GM21526 (cell line): ENCODE measurements at regions not wholly inside any gene's neighbourhood (a gene's known extent, or its start where the extent isn't known, plus 50 kb on each side); places are given as distances from the start of the nearest gene placed in this dataset.
"Not testable (repeated sequence)": the region's sequence is repeated elsewhere in the genome, so short reads cannot be mapped to it uniquely, and the experiment has no call there.

Experiments
- ATAC-seq: cut with Tn5 transposase; IDR thresholded peaks from one replicate; pipeline ENCODE4 v1.9.1; 2021; ENCODE audit warnings: moderate library complexity; ENCODE audit not compliant: unreplicated experiment, low FRiP score

DNA sequence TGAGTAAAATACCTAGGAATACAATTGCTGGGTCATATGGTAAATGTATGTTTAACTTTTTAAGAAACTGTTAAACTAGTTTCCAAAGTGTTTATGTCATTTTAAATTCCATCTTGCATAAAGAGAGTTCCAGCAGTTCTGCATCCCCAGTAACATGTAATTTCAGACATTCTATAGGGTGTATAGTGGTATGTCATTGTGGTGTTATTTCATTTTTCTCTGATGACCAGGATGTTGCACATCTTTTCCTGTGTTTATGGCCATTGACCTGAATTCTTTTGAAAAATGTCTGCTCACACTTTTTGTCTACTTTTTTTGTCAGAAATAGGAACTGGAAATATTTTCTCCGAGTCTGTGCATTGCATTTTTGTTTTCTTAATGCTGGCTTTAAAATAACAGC, 128.9 kb downstream of the TMEM200A start:
- ATAC-seq, result no peak

DNA sequence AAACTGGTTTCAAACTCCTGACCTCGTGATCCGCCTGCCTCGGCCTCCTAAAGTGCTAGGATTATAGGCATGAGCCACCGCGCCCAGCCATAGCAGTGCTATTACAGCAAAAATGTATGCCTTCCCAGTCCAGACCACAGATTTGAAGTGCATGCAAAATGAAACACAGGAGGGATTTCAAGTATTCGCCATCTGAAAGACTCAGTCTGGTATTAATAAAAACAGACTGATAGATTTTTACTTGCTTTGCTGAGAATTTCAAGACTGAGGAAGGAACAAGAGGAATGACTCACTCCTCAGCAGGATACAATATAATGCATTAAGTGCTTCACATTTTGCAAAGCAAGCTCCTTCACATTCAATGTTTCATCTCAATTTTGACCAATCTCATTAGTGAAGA, 134.9 kb downstream of the TMEM200A start:
- no peak for ATAC-seq

DNA sequence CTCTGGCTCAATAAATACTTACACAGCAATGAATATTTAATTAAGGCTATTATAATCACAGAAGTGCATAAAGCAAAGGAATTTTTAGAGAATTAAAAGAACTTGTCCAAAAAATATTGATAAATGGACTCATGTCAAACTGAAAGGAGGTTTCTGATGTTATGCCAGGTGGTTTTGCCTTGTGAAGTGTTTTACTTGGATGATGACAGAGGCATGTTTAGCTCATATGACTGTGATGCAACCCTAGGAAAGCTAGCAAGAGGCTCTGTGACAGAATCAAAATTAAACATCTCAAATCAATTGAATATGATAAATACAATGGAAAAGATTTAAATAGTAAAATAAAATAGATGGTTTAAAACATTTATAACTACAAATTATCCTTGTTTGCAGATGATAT, 137.3 kb downstream of the TMEM200A start:
- ATAC-seq, result no peak

DNA sequence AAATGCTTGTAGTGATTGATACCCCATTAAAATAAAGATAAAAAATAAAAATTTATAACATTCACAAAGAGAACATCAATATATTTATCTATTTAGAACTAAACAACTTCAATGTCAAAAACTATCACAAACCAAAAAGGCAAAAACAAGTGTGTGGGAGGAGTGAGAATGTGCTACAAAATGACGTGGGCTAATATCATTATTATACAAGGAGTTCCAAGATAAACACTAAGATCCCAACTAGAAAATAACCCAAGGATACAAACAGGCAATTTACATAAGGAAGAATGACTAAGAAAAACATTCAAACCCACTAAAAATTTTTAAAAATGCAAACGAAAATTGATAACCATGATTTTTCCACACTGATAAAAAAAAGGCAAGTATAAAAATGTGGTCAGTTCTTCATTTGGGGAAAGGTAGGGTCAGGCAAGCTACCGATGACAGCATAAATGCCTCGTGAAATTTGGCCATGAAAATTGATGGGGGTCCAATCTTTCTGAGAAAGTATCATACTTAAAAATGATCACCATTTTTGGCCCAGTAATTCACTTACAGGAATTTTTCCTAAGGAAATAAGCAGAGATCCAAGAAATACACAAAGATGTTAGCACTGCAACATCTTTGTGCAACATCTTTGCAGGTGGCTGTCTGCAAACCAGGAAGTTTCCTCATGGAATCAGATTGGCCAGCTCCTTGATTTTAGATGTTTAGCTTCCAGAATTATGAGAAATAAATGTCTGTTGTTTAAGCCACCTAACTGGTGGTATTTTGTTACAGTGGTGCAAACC, 140.2 kb downstream of the TMEM200A start:
- no peak for ATAC-seq

DNA sequence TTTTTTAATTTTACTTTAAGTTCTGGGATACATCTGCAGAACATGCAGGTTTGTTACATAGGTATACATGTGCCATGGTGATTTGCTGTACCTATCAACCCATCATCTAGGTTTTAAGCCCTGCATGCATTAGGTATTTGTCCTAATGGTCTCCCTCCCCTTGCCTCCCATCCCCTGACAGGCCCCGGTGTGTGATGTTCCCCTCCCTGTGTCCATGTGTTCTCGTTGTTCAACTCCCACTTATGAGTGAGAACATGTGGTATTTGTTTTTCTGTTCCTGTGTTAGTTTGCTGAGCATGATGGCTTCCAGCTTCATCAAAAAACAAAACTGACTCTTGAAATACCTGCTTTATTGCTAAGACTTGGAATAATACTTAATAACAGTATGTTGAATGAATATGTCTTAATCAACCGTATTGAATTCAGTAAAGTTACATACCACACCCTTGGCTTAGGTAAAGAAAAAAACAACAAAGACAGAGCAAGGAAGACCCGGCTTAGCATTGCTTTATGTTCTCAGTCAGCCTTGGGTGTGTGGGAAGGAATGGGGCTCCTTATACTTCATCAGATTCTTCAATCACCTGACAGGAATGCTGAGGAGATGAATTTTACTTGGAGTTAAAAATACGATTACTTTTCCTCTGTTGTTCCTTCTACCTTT, 141.3 kb downstream of the TMEM200A start:
- ATAC-seq, result not testable (repeated sequence)

DNA sequence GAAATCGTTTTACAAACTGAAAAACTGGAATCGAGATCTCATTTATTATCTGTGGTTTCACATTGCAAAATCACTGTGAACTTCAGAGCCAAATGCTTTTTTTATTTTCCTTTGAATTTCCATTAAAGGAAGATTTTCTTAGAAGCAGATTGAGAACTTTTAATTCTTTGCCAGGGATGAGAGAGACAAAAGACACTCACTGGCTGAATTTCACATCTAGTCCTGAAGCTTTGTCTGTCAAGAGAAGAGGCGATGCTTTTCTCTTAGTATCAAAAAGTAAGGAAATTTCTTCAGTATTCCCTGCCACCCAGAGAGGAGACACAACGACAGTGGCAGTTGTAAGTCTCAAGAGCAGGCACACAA, 141.8 kb downstream of the TMEM200A start:
- no peak for ATAC-seq

DNA sequence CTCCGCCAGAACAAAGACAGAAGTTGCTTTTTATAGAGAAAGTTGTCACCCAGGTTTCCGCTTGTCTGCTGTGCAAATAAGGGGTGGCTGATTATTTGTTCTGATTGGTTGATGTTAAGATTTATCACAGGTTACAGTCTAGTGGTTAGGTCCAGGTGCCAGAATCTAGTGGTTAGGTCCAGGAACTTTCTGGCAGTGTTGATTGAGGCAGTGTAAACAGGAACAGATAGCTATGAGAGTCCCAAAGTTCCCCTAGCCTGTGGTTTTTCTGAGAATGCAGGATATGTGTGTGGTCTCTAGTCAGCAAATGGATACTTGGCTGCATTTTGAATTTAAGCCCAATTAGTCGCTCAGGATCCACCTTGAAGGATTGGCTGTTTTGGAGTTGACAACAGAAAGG, 148.0 kb downstream of the TMEM200A start:
- ATAC-seq, result no peak

DNA sequence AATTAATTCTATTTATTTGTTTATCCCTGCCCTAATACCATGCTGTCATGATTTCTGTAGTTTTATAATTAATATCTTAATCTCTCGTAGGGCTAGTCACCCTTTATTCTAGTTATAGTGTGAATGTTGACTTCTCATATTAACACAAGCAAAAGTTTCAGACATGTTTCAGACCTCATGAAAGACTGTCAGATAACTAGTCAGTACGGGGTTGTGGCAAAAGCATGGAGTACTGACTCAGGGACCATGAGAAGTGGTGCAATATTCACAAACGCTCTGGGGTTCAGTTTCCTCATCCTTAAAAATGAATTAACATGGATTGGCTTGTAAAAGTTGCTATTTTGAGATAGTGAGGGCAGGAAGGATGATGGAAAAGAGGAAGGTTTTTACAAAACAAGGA, 148.9 kb downstream of the TMEM200A start:
- ATAC-seq, result no peak

DNA sequence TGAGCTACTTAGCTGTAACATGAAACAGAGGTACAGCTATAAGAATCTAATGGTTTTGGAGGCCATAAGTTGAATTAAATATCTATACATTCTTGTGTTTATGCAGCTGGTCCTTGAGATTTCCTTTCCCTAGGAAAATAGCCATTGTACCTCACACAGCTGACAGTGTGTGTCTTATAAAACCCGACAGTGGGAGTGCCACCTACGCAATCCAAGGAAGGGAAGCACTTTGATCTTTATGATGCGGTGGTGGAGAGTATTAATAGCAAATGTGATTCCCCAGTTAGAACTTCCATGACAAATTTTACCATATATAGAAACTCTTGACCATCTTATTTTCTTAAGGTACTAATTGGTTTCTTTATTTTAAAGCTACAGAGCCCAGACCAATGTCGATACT, 149.5 kb downstream of the TMEM200A start:
- no peak for ATAC-seq

DNA sequence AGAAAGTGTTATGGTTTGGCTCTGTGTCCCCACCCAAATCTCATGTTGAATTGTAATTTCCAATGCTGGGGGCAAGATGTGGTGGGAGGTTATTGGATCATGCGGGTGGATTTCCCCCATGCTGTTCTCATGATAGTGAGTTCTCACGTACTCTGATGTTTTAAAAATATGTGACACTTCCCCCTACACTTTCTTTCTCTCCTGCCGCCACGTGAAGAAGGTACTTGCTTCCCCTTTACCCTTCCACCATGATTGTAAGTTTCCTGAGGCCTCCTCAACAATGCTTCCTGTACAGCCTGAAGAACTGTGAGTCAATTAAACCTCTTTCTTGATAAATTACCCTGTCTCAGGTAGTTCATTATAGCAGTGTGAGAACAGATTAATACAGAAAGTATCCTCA, 150.8 kb downstream of the TMEM200A start:
- ATAC-seq, result no peak

DNA sequence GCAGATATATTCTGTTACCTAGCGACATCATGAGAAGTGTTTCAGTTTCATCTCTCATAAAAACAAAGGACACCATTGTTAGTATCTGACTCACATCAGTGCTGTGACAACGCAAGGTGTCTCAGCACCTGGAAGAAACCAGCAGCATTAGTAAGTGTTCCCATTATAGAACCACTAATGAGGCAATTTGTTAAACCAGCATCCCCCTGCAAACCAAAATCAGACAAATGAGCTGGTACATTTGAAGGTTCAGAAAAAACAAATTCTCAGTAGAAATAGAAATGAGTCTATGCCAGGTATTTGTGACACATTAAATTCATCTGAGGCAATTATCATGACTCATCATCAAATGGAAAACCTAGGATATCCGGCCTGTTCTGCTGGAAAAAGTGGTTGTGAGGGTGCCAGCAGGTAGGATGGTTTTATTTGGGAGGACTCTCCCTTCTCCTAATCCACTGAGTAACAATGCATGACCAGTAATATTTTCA, 151.7 kb downstream of the TMEM200A start:
- peak; percentile 94 for ATAC-seq

DNA sequence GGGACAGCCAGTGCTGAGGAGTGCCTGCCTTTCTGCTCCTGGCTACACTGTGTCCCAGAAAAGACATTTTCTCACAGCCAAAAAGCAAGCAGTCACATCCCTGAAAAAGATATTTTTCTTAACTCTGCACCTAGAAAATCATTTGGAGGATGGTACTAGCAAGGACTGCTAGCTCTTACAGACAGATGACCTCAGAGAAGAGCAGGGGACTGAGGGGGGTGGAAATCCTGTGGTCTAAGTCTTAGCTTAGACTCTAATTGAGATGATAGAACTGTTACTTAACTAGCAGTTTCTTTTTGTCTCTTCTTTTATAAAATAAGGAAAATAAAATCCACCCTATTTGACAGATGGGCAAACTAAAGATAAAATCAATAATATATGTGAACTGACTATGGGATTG, 152.8 kb downstream of the TMEM200A start:
- ATAC-seq, result no peak

DNA sequence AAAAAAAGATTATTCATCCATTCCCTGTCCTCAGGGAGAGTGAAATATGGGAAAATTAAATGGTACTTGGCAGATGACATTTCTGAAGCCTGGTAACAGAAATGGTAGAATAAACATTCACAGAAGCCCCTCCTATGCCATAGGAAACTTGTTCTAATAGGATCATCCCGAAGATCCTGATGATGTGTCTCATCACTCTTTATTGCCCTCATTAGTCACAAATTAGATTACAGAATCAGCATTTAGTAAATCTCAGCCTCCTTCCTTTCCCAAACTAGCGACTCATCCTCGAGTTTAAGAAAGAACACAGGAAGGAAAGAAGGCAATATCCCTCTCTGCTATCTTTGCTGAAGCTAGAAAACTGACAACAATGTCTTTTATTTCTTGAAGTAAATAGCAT, 154.4 kb downstream of the TMEM200A start:
- no peak for ATAC-seq

DNA sequence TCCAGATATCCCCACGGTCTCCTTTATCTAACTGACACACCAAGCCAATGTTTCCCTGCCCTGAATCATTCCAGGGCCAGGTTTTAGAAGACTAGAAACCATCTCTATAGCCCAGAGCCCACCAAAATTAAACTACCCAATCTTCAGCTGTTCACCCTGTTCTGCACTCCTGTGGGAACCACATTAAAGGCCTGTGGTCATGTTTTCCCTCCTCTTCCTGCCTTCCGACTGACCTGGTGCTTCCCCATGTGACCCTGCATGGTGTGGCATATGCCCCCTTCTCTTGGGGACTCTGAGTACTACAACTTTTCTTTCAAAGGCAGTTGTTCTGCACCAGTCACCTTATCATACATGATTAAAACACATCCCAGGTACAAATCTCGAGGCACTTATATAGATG, 155.0 kb downstream of the TMEM200A start:
- ATAC-seq, result no peak

DNA sequence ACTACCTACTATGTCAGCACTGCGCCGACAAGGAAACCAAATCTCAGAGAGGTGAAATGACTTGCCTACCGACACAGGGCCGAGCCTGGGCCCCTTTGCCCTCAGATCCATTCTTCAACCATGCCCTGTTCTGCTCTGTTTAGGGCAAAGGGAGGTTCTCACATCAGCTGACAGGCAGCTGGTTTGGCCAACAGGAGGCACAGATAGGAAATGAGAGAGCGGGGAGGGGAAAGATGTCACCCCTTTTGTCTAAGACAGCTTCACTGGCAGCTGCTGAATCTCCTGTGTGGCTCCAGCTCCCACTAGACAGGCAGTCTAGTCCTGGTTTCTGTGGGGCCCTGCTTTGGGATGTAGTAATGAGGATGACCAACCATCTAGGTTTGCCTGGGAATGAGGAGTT, 158.7 kb downstream of the TMEM200A start:
- ATAC-seq, result no peak

DNA sequence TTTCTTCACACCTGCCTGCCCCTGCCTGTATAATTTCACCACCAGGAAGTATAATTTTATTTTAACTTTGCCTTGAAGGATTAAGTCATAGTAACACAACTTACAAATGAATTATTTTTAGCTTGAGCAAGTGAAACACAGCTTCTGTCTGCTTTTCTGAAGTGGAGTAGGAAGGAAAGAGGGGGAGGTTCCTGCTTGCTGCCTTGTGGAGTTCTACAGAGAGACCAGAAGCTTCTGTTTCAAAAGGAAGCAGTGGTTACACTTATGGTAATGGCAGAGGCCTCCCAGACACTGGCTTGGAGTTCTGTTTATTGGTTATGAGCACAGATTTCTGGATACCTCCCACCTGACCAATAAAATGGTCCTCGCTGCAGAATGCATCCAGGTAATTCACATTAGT, 159.6 kb downstream of the TMEM200A start:
- ATAC-seq, result no peak

DNA sequence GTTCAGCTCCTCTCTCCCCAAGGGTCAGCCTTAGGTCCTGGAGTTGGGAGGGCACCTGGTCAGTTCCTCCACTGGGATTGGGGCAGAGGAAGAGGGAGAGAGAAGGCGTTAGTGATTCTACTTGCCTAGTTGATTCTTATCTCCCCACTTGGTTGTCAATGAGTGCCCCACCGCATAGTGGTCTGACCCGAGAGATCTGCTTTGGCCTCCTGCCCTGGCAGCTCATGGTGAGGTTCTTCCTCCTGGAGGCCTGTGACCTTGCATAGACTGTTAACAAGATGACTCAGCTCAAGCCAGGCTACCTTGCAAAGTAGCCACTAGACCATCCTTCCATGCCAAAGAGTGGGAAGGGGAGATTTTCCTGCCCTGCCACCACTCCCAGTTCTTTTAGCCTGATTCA, 160.6 kb downstream of the TMEM200A start:
- no peak for ATAC-seq

DNA sequence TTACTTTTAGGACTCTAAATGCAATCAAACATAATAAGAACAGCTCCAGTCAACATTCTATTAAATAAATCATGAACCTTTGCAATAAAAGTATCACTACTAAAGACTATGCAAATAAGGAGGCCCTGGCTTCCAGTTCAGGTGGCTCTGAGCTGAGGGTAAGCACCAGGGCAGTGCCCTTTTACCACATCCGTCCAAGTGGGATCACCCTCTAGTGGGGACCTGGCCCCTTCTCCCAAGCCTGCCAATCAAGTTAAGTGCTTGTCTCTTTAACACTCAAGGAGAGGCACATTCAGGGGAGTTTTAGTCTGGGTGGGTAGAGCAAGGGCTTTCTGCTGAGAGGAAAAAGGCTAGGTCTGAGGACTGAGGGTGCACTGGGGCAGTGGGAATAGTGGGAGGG, 161.4 kb downstream of the TMEM200A start:
- no peak for ATAC-seq

DNA sequence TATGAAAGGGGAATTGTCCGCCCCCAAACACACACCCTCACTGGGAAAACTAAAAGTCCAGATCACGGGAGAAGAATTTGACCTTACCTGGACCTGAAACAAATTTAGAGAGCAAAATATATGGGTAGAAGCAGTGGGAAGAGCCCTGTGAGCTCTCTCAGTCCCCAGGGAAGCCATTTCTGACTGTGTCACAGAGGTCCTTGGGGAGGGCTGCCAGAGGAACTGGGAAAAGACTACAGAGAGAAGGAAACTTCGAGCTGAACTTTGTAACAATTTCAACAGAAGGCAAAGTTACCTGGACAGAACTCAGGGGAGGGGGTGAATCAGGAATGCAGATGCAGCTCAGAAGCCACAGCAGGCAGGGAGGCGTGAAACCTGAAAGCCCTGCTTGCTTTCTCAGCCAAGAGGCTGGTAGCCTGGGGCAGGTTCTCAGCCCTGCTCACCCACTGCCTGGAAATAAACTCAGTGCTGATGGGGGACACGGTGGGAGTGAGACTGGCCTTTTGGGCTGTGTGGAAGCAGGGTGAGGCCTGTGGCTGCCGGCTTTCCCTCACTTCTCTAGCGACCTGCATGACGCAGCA, 163.8 kb downstream of the TMEM200A start:
- ATAC-seq, result no peak

DNA sequence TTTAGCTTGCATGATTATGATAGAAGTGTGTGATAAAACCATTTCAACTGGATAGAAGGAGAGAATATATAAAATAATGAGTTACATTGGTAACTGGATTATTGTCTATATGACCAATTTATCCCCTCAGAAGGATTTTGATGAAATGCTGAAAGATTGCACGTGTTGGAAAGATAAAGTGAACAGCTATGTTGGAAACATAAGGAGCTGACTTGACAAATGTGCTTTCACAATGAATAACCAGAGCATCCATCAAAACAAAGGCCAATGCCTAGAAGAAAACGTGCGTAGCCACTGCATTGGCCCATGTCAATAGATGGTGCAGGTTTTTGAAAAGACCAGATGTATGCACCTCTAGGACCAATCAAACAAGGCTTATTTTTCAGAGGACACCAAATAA, 168.8 kb downstream of the TMEM200A start:
- no peak for ATAC-seq

DNA sequence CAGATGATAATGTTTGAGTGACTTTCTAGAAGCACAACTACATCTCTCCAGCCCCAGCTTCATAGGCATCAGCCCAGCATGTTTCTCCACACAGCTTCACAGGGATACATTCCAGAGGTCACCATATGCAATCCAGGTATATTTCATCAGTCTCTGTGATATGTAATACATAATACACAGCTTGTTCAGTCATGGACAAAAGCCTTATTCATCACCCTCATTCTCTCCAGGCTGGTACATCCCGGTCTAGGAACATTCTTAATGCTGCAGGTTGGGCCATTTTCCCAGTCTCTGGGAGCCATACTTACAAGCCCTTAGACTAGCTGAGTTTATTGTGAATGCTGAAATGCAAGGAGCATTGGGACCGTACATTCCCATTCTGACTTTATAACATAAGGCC, 169.4 kb downstream of the TMEM200A start:
- no peak for ATAC-seq

DNA sequence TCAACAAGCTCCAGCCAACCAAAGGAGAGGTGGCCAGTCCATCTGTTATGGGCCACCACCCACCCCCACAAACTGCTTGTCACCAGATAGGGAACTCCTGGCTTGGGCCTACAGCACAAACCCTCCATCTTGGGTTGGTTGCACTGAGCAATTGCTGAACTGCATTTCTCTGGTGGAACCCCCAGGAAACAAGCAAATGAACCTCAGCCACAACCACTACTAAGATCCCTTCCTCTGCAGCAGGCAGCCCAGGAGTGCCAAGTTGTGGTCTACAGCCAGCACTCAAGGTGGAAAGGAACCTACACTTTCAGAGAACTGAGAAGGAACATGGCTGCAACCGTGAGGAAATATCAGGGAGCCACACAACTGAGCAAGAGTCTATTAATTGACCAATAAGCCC, 171.6 kb downstream of the TMEM200A start:
- no peak for ATAC-seq
